Ascending aorta (tissue), 2 donors: ENCODE measurements at regions not wholly inside any gene's neighbourhood (a gene's known extent, or its start where the extent isn't known, plus 50 kb on each side); places are given as distances from the start of the nearest gene placed in this dataset.
A peak's percentile ranks its signal among the peaks of the same experiment; 100 is the strongest.
"Not testable (repeated sequence)": the region's sequence is repeated elsewhere in the genome, so short reads cannot be mapped to it uniquely, and the experiment has no call there.

Experiments used
- DNase-seq, 2 donors: peaks; one replicate each; pipeline ENCODE4 v3.0.0-alpha.2; 2019; ENCODE audit warnings: low spot score in 2 of 2
- H3K27ac ChIP-seq, 2 donors: fragments of 200-600 bp; sonication (generic); one replicate each; pipeline ENCODE4 v1.5.1; 2016 to 2017; ENCODE audit warnings: mild to moderate bottlenecking in 1 of 2
- H3K27me3 ChIP-seq: fragments of 200-600 bp; sonication (generic); one replicate; pipeline ENCODE4 v1.5.1; 2017
- H3K36me3 ChIP-seq, 2 donors: fragments of 200-600 bp; sonication (generic); one replicate each; pipeline ENCODE4 v1.5.1; 2016
- H3K4me1 ChIP-seq, 2 donors: fragments of 200-600 bp; sonication (generic); one replicate each; pipeline ENCODE4 v1.5.1; 2016 to 2017; ENCODE audit warnings: mild to moderate bottlenecking in 1 of 2
- H3K4me3 ChIP-seq, 2 donors: fragments of 200-600 bp; sonication (generic); one replicate each; pipeline ENCODE4 v1.5.1; 2016 to 2017; ENCODE audit warnings: mild to moderate bottlenecking in 1 of 2
- H3K9me3 ChIP-seq, 2 donors: fragments of 200-600 bp; sonication (generic); one replicate each; pipeline ENCODE4 v1.5.1; 2016
- CTCF ChIP-seq, 3 experiments: fragments of 200-600 bp in 2 of 3; fragments of 450-650 bp in 1 of 3; sonication (generic) in 2 of 3; IDR thresholded peaks; one replicate each; pipeline ENCODE4 v1.5.1; 2016 to 2019; ENCODE audit warnings: antibody characterized with exemption in 3 of 3, mild to moderate bottlenecking in 1 of 3, moderate library complexity in 1 of 3
- intact Hi-C: fragments of 100-400 bp; cut with DNase I; formaldehyde crosslinking; loops from one replicate; pipeline ENCODE4 v1.15.1; 2023

- H3K27me3 ChIP-seq: no peaks in the 10 kb centered on the region
- H3K27ac ChIP-seq: no peak overlapping the region
- no peak overlapping the region for H3K4me3 ChIP-seq
- H3K36me3 ChIP-seq: no peaks in the 10 kb centered on the region
- no peaks in the 10 kb centered on the region for H3K4me1 ChIP-seq
- intact Hi-C loops: no loop called here
- no peaks in the 10 kb centered on the region for H3K9me3 ChIP-seq
- DNase-seq: no peak
- no peak for TF ChIP-seq CTCF (IDR thresholded peaks at IDR 0.05)
Measured at GRCh38 chr7:66466081-66466600, 162.5 kb upstream of the KCTD7 start.

- H3K27ac ChIP-seq: no peak overlapping the region
- TF ChIP-seq CTCF (IDR thresholded peaks at IDR 0.05): no peak
- H3K27me3 ChIP-seq: no peaks in the 10 kb centered on the region
Measured at GRCh38 chr7:66467887-66468286, 160.8 kb upstream of the KCTD7 start.

GRCh38 chr7:66473064-66473463 lies 155.6 kb upstream of the KCTD7 start:
- peaks cover 14 to 28% of the 10 kb centered on the region in 2 donors for H3K36me3 ChIP-seq
- H3K27me3 ChIP-seq, H3K4me1 ChIP-seq, H3K27ac ChIP-seq, H3K9me3 ChIP-seq, H3K4me3 ChIP-seq, intact Hi-C loops, DNase-seq: not testable (repeated sequence)

More at GRCh38 chr7:66467887-66468286, 160.8 kb upstream of the KCTD7 start:
- no peak for DNase-seq
- H3K4me3 ChIP-seq: no peak overlapping the region
- H3K9me3 ChIP-seq: no peaks in the 10 kb centered on the region
- intact Hi-C loops: no loop called here
- no peaks in the 10 kb centered on the region for H3K36me3 ChIP-seq
- no peaks in the 10 kb centered on the region for H3K4me1 ChIP-seq

- no peak for TF ChIP-seq CTCF (IDR thresholded peaks at IDR 0.05)
- intact Hi-C loops: no loop called here
- Histone ChIP-seq H3K36me3 (peaks cover 15 to 32% of the 10 kb centered on the region in 2 donors), H3K4me3 (no peak overlapping the region), H3K9me3 (no peaks in the 10 kb centered on the region), H3K27ac (no peak overlapping the region), H3K27me3 (no peaks in the 10 kb centered on the region), H3K4me1 (no peaks in the 10 kb centered on the region)
- DNase-seq: no peak
Measured at GRCh38 chr7:66474441-66474840, 154.2 kb upstream of the KCTD7 start.

- H3K27me3 ChIP-seq, H3K9me3 ChIP-seq, DNase-seq, H3K4me1 ChIP-seq, H3K27ac ChIP-seq, intact Hi-C loops, H3K4me3 ChIP-seq: not testable (repeated sequence)
- H3K36me3 ChIP-seq: peaks cover 23 to 32% of the 10 kb centered on the region in 2 donors
Measured at GRCh38 chr7:66476056-66476455, 152.6 kb upstream of the KCTD7 start.

GRCh38 chr7:66477822-66478397 lies 150.8 kb upstream of the KCTD7 start:
- H3K27ac ChIP-seq, intact Hi-C loops, H3K4me1 ChIP-seq, DNase-seq, H3K9me3 ChIP-seq, H3K27me3 ChIP-seq, H3K4me3 ChIP-seq: not testable (repeated sequence)
- peaks cover 23 to 32% of the 10 kb centered on the region in 2 donors for H3K36me3 ChIP-seq

- H3K27me3 ChIP-seq, H3K4me1 ChIP-seq, H3K4me3 ChIP-seq, H3K27ac ChIP-seq, DNase-seq, H3K9me3 ChIP-seq, intact Hi-C loops: not testable (repeated sequence)
- peaks cover 13% of the 10 kb centered on the region in 2 donors for H3K36me3 ChIP-seq
Measured at GRCh38 chr7:66481229-66481628, 147.5 kb upstream of the KCTD7 start.

GRCh38 chr7:66489065-66489464 lies 139.6 kb upstream of the KCTD7 start:
- H3K9me3 ChIP-seq, intact Hi-C loops, DNase-seq, H3K27me3 ChIP-seq, H3K36me3 ChIP-seq, H3K27ac ChIP-seq, H3K4me1 ChIP-seq, H3K4me3 ChIP-seq: not testable (repeated sequence)

GRCh38 chr7:66489741-66490140 lies 138.9 kb upstream of the KCTD7 start:
- not testable (repeated sequence) for H3K9me3 ChIP-seq, DNase-seq, H3K27me3 ChIP-seq, H3K27ac ChIP-seq, H3K4me3 ChIP-seq, H3K4me1 ChIP-seq, H3K36me3 ChIP-seq
- intact Hi-C loops: loop anchor here (5.0 to 10.0 kb wide), 5 partner anchors 165 to 815 kb away; partner anchors contain the start of genes CRCP, SBDS, TPST1 and TYW1

- not testable (repeated sequence) for H3K4me3 ChIP-seq, H3K36me3 ChIP-seq, H3K27ac ChIP-seq, DNase-seq, H3K27me3 ChIP-seq, H3K9me3 ChIP-seq, H3K4me1 ChIP-seq
- intact Hi-C loops: loop anchor here (5.0 to 10.0 kb wide), 5 partner anchors 164 to 814 kb away; partner anchors contain the start of genes CRCP, SBDS, TPST1 and TYW1
Measured at GRCh38 chr7:66490979-66491378, 137.7 kb upstream of the KCTD7 start.

GRCh38 chr7:66492405-66492804 lies 136.3 kb upstream of the KCTD7 start:
- intact Hi-C loops: loop anchor here (2.0 to 10.0 kb wide), 8 partner anchors 162 to 812 kb away; partner anchors contain the start of genes CRCP, RABGEF1, SBDS and TPST1
- not testable (repeated sequence) for H3K4me1 ChIP-seq, H3K36me3 ChIP-seq, H3K27me3 ChIP-seq, DNase-seq, H3K9me3 ChIP-seq
- H3K4me3 ChIP-seq: peak overlapping the region; percentile 61 to 76
- peak overlapping the region; percentile 89 to 94 for H3K27ac ChIP-seq
